Activated T-helper 1 cell treated with anti-CD3 and anti-CD28 coated beads, Interleukin-12 subunit alpha, Interleukin-12 subunit beta, Interleukin-2, Interleukin-4 antibody, amounts not matched to agents 30 ng/mL and 10 ng/mL and 1 ng/mL, durations not matched to agents 14 hours and 24 hours and 36 hours (primary cell): ENCODE measurements at regions not wholly inside any gene's neighbourhood (a gene's known extent, or its start where the extent isn't known, plus 50 kb on each side); places are given as distances from the start of the nearest gene placed in this dataset.
"Not testable (repeated sequence)": the region's sequence is repeated elsewhere in the genome, so short reads cannot be mapped to it uniquely, and the experiment has no call there.

ENCODE experiments used
- DNase-seq: peaks from one replicate; pipeline ENCODE4 v3.0.0; 2021; ENCODE audit warnings: low spot score
- H3K27ac Mint-ChIP-seq: one replicate; pipeline ENCODE4 v1.8.0; 2021; ENCODE audit warnings: mild to moderate bottlenecking, mixed read lengths
- H3K27me3 Mint-ChIP-seq: one replicate; pipeline ENCODE4 v1.8.0; 2022; ENCODE audit warnings: mild to moderate bottlenecking, moderate library complexity, mixed read lengths; ENCODE audit not compliant: insufficient read depth
- H3K36me3 Mint-ChIP-seq: one replicate; pipeline ENCODE4 v1.8.0; 2021; ENCODE audit warnings: low read depth, mixed read lengths
- H3K4me1 Mint-ChIP-seq: one replicate; pipeline ENCODE4 v1.8.0; 2021; ENCODE audit warnings: low read depth, mixed read lengths
- H3K4me3 Mint-ChIP-seq: one replicate; pipeline ENCODE4 v1.8.0; 2021; ENCODE audit warnings: mild to moderate bottlenecking, moderate library complexity, mixed read lengths
- H3K9me3 Mint-ChIP-seq: one replicate; pipeline ENCODE4 v1.8.0; 2021; ENCODE audit warnings: mixed read lengths
- intact Hi-C: fragments of 100-400 bp; cut with micrococcal nuclease; formaldehyde crosslinking; loops from one replicate; pipeline ENCODE4 v1.15.1; 2024

- H3K27ac Mint-ChIP-seq, intact Hi-C loops, DNase-seq, H3K27me3 Mint-ChIP-seq, H3K9me3 Mint-ChIP-seq, H3K36me3 Mint-ChIP-seq, H3K4me1 Mint-ChIP-seq, H3K4me3 Mint-ChIP-seq: not testable (repeated sequence)
Measured at GRCh38 chr4:134914250-134914649, 712.7 kb upstream of the PABPC4L start.

GRCh38 chr4:134911941-134912340, 710.4 kb upstream of the PABPC4L start:
- no peak overlapping the region for H3K4me3 Mint-ChIP-seq
- DNase-seq: no peak
- no peaks in the 10 kb centered on the region for H3K9me3 Mint-ChIP-seq
- intact Hi-C loops: no loop called here
- no peak overlapping the region for H3K27ac Mint-ChIP-seq
- H3K27me3 Mint-ChIP-seq: no peaks in the 10 kb centered on the region
- H3K36me3 Mint-ChIP-seq: no peaks in the 10 kb centered on the region
- no peaks in the 10 kb centered on the region for H3K4me1 Mint-ChIP-seq

GRCh38 chr4:134906404-134907023, 704.9 kb upstream of the PABPC4L start:
- Mint-ChIP-seq H3K27me3 (no peaks in the 10 kb centered on the region), H3K27ac (no peak overlapping the region), H3K36me3 (no peaks in the 10 kb centered on the region), H3K4me1 (no peaks in the 10 kb centered on the region), H3K9me3 (no peaks in the 10 kb centered on the region), H3K4me3 (no peak overlapping the region)
- no peak for DNase-seq
- intact Hi-C loops: no loop called here

GRCh38 chr4:134905061-134905460, 703.5 kb upstream of the PABPC4L start:
- H3K36me3 Mint-ChIP-seq: no peaks in the 10 kb centered on the region
- no peaks in the 10 kb centered on the region for H3K27me3 Mint-ChIP-seq
- no peak overlapping the region for H3K27ac Mint-ChIP-seq
- no peaks in the 10 kb centered on the region for H3K9me3 Mint-ChIP-seq
- intact Hi-C loops: no loop called here
- no peak overlapping the region for H3K4me3 Mint-ChIP-seq
- DNase-seq: no peak
- H3K4me1 Mint-ChIP-seq: no peaks in the 10 kb centered on the region

GRCh38 chr4:134888156-134888555, 686.6 kb upstream of the PABPC4L start:
- Mint-ChIP-seq H3K4me1 (no peaks in the 10 kb centered on the region), H3K27ac (no peak overlapping the region), H3K4me3 (no peak overlapping the region), H3K27me3 (no peaks in the 10 kb centered on the region), H3K9me3 (no peaks in the 10 kb centered on the region), H3K36me3 (no peaks in the 10 kb centered on the region)
- no peak for DNase-seq
- intact Hi-C loops: no loop called here

DNA sequence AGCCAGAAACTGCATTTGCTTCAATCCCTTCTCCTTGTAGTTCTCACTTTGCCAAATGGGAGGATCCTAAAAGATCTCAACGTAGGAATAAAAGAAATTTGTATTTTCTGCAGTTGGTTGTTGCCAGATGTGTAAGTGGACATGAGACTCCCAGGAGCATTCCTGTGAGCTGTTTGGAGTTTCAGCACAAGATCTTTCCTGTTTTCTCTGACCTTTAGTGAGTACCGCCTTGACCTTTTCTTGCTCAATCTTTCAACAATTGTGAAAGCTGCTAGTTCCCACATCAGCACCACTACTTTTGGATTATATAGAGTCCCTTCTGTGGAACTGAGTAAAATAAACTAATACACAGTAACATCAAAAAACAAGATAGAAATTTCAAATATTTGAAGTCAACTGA, 683.8 kb upstream of the PABPC4L start:
- Mint-ChIP-seq H3K4me1 (no peaks in the 10 kb centered on the region), H3K4me3 (no peak overlapping the region), H3K27ac (no peak overlapping the region), H3K36me3 (no peaks in the 10 kb centered on the region), H3K27me3 (no peaks in the 10 kb centered on the region), H3K9me3 (peaks cover 4% of the 10 kb centered on the region)
- intact Hi-C loops: no loop called here
- no peak for DNase-seq

- H3K4me1 Mint-ChIP-seq: no peaks in the 10 kb centered on the region
- peaks cover 4% of the 10 kb centered on the region for H3K9me3 Mint-ChIP-seq
- intact Hi-C loops: no loop called here
- H3K27ac Mint-ChIP-seq: no peak overlapping the region
- H3K27me3 Mint-ChIP-seq: no peaks in the 10 kb centered on the region
- no peak for DNase-seq
- H3K36me3 Mint-ChIP-seq: no peaks in the 10 kb centered on the region
- H3K4me3 Mint-ChIP-seq: no peak overlapping the region
Measured at GRCh38 chr4:134883831-134884449, 682.4 kb upstream of the PABPC4L start.

DNA sequence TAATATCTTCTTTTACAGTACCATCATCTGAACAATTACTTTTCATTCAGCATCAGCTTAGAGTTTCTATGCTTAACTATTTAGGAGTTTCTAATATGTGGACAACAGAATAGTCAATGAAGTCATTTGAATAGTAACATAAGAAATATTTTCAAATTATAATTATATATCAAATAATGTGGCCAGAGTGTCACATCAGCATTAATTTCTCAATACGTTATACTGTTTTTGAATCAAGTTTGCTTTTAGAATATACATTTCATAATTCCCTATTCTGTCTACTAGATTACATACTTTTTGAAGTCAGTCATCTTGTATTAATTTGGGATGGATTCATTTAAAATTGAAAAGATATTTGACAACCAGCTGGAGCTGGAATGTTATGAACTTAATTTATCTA, 677.4 kb upstream of the PABPC4L start:
- Mint-ChIP-seq H3K27me3 (no peaks in the 10 kb centered on the region), H3K4me3 (no peak overlapping the region), H3K27ac (no peak overlapping the region), H3K4me1 (no peaks in the 10 kb centered on the region), H3K9me3 (peaks cover 4% of the 10 kb centered on the region), H3K36me3 (no peaks in the 10 kb centered on the region)
- intact Hi-C loops: no loop called here
- no peak for DNase-seq

GRCh38 chr4:134867027-134867426, 665.4 kb upstream of the PABPC4L start:
- H3K4me1 Mint-ChIP-seq: no peaks in the 10 kb centered on the region
- H3K4me3 Mint-ChIP-seq: no peak overlapping the region
- DNase-seq: no peak
- no peak overlapping the region for H3K27ac Mint-ChIP-seq
- H3K9me3 Mint-ChIP-seq: no peaks in the 10 kb centered on the region
- intact Hi-C loops: no loop called here
- H3K36me3 Mint-ChIP-seq: no peaks in the 10 kb centered on the region
- H3K27me3 Mint-ChIP-seq: no peaks in the 10 kb centered on the region

DNA sequence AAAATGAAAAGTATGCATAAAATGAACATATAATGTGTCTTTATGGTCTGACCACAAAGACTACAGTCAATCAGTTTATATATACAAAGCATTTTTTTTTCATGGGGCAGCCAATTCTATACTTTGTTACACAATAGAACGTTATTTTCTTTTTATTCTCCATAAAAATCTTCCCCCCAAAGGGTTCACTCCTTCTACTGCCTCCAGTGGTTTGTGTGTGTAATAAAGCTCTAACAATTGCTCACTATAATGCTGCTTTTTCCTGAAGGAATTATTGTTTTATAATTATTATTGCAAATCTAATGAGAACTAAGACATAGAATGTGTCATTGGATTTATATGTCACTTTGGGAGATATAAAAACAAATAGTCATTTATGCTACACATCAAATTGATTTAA, 664.1 kb upstream of the PABPC4L start:
- Mint-ChIP-seq H3K4me1 (no peaks in the 10 kb centered on the region), H3K4me3 (no peak overlapping the region), H3K27ac (no peak overlapping the region), H3K27me3 (no peaks in the 10 kb centered on the region), H3K9me3 (no peaks in the 10 kb centered on the region), H3K36me3 (no peaks in the 10 kb centered on the region)
- intact Hi-C loops: no loop called here
- DNase-seq: no peak

GRCh38 chr4:134862116-134862515, 660.5 kb upstream of the PABPC4L start:
- Mint-ChIP-seq H3K36me3 (no peaks in the 10 kb centered on the region), H3K27me3 (no peaks in the 10 kb centered on the region), H3K4me1 (no peaks in the 10 kb centered on the region), H3K9me3 (no peaks in the 10 kb centered on the region), H3K4me3 (no peak overlapping the region), H3K27ac (no peak overlapping the region)
- intact Hi-C loops: no loop called here
- DNase-seq: no peak

GRCh38 chr4:134848681-134849080, 647.1 kb upstream of the PABPC4L start:
- intact Hi-C loops: no loop called here
- H3K27ac Mint-ChIP-seq: no peak overlapping the region
- no peaks in the 10 kb centered on the region for H3K36me3 Mint-ChIP-seq
- H3K4me3 Mint-ChIP-seq: no peak overlapping the region
- H3K4me1 Mint-ChIP-seq: no peaks in the 10 kb centered on the region
- no peaks in the 10 kb centered on the region for H3K27me3 Mint-ChIP-seq
- peaks cover 4% of the 10 kb centered on the region for H3K9me3 Mint-ChIP-seq
- no peak for DNase-seq

- H3K36me3 Mint-ChIP-seq, H3K27ac Mint-ChIP-seq, DNase-seq, H3K4me3 Mint-ChIP-seq, H3K27me3 Mint-ChIP-seq, intact Hi-C loops, H3K9me3 Mint-ChIP-seq, H3K4me1 Mint-ChIP-seq: not testable (repeated sequence)
Measured at GRCh38 chr4:134830741-134831140, 629.2 kb upstream of the PABPC4L start.

DNA sequence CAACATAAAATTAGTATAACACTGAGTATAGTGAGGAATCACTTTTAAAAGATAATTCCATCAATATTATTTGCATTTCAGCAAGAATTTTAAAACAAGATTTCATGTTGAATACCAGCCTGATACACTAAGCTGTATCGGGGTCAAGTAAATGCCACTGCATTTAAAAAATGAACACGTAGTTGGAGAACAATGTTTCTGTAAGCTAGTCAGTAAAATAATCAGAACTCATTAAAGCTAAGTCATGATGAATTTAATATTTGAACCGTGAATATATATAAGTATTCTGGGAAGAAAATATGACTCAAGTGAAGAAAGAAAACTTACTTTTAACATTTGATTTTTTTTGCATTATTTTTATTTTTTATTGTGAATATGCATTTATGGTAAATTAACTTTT, 611.0 kb upstream of the PABPC4L start:
- DNase-seq: no peak
- intact Hi-C loops: no loop called here
- no peaks in the 10 kb centered on the region for H3K36me3 Mint-ChIP-seq
- no peaks in the 10 kb centered on the region for H3K4me1 Mint-ChIP-seq
- H3K27me3 Mint-ChIP-seq: no peaks in the 10 kb centered on the region
- H3K27ac Mint-ChIP-seq: no peak overlapping the region
- peaks cover 6% of the 10 kb centered on the region for H3K9me3 Mint-ChIP-seq
- H3K4me3 Mint-ChIP-seq: no peak overlapping the region
